ENCODE measurements at regions not wholly inside any gene's neighbourhood (a gene's known extent, or its start where the extent isn't known, plus 50 kb on each side); places are given as distances from the start of the nearest gene placed in this dataset.
"Not testable (repeated sequence)": the region's sequence is repeated elsewhere in the genome, so short reads cannot be mapped to it uniquely, and the experiment has no call there.

- peaks cover 0 to 3% (median 0%) of the 10 kb centered on the region in 3 donors for H3K27me3 ChIP-seq (ENCODE audit: insufficient read depth in 3 of 3, low read length in 2 of 3)
- no peak overlapping the region for H3K4me3 ChIP-seq
- ATAC-seq, result no peak
- TF ChIP-seq CTCF (IDR thresholded peaks at IDR 0.05), result no peak
- intact Hi-C loops (cut with DNase I), result loop anchor here in 1 of 2 donors (2.0 kb wide), 1 partner anchor 15 kb away; no protein-coding TSS in a partner anchor
- no peaks in the 10 kb centered on the region for H3K4me1 ChIP-seq
- H3K9me3 ChIP-seq, result peaks cover 4% of the 10 kb centered on the region
- no peaks in the 10 kb centered on the region for H3K36me3 ChIP-seq (ENCODE audit: insufficient read depth in 1 of 2, low read depth in 1 of 2)
- 77 to 79% (median 78%) methylated on average over 3 of the region's 3 CpGs for WGBS, 3 donors
- no peak for DNase-seq
- H3K27ac ChIP-seq, result no peak overlapping the region
Measured at GRCh38 chr14:105632010-105632409, 105.6 kb downstream of the TMEM121 start.

GRCh38 chr14:105633596-105633995, 107.2 kb downstream of the TMEM121 start:
- 66 to 72% (median 70%) methylated on average over 7 of the region's 7 CpGs for WGBS, 3 donors

DNA sequence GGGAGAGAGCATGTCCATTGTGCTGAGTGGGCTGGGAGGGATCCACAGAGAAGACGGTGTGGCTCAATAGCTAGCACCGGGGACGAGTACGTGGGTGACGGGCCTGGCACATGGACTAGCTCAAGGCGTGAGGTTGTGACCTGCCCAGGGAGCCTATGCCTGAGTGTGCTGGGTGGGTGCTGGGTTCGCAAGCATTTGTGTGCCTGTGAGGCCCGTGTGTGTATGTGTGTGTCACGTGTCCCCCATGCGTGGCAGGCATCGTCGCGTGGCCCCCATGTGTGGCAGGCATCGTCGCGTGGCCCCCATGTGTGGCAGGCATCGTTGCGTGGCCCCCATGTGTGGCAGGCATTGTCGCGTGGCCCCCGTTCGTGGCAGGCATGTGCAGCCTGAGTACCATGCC, 109.2 kb downstream of the TMEM121 start:
- H3K27ac ChIP-seq, result no peak overlapping the region
- DNase-seq (no peak), ATAC-seq (no peak)
- H3K27me3 ChIP-seq (ENCODE audit: insufficient read depth in 3 of 3, low read length in 2 of 3), result peaks cover 0 to 3% (median 0%) of the 10 kb centered on the region in 3 donors
- 90 to 93% (median 93%) methylated on average over 2 to 19 of the region's 22 CpGs for WGBS, 3 donors
- TF ChIP-seq CTCF (IDR thresholded peaks at IDR 0.05), result no peak
- H3K36me3 ChIP-seq (ENCODE audit: insufficient read depth in 1 of 2, low read depth in 1 of 2), result no peaks in the 10 kb centered on the region
- intact Hi-C loops (cut with DNase I), result no loop called here
- no peaks in the 10 kb centered on the region for H3K4me1 ChIP-seq
- H3K4me3 ChIP-seq, result no peak overlapping the region
- H3K9me3 ChIP-seq, result peaks cover 4% of the 10 kb centered on the region

More at GRCh38 chr14:105633596-105633995, 107.2 kb downstream of the TMEM121 start:
- not testable (repeated sequence) for H3K9me3 ChIP-seq; H3K27ac ChIP-seq; DNase-seq; H3K4me1 ChIP-seq; H3K36me3 ChIP-seq (ENCODE audit: insufficient read depth in 1 of 2, low read depth in 1 of 2); ATAC-seq; H3K27me3 ChIP-seq (ENCODE audit: insufficient read depth in 3 of 3, low read length in 2 of 3); H3K4me3 ChIP-seq
- intact Hi-C loops (cut with DNase I), result loop anchor here in 1 of 2 donors (2.0 kb wide), 1 partner anchor 17 kb away; no protein-coding TSS in a partner anchor

DNA sequence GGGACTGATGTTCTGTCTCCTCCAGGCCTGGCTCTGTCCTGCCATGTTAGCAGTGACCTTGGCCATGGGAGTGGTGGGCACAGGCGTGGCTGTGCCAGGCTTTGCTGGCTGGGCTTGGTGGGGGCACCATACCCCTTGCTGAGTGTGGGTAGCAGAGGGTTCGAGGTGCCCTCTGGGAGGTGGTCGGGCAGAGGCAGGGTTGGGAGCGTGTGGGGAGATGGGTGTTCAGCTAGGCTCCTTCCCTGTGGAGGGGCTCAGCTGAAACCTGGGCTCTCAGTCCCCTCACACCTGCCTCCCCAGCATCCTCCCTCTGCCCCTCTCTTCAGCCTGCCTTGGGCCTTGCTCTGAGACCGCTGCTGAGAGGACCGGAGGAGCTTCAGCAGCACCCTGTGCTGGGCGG, 109.6 kb downstream of the TMEM121 start:
- H3K36me3 ChIP-seq (ENCODE audit: insufficient read depth in 1 of 2, low read depth in 1 of 2); H3K4me1 ChIP-seq; intact Hi-C loops (cut with DNase I); DNase-seq; H3K9me3 ChIP-seq; H3K27me3 ChIP-seq (ENCODE audit: insufficient read depth in 3 of 3, low read length in 2 of 3); H3K27ac ChIP-seq; H3K4me3 ChIP-seq; ATAC-seq: not testable (repeated sequence)
- 56 to 82% (median 79%) methylated on average over 3 to 7 of the region's 7 CpGs for WGBS, 3 donors

DNA sequence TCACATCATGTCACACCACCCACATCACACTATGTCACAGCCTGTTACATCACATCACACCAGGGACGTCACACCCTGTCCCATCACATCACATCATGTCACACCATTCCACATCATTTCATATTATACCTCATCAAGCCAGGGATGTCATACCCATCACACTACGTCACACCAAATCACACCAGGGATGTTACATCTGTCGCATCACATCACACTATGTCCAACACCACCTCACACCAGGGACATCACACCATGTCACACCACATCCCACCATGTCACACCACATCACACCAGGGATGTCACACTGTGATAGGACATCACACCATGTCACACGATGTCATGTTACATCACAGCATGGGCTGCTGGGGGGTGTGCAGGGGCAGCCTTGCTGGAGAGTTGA, 110.6 kb downstream of the TMEM121 start:
- Histone ChIP-seq H3K27me3 (ENCODE audit: insufficient read depth in 3 of 3, low read length in 2 of 3) (peaks cover 0 to 3% (median 0%) of the 10 kb centered on the region in 3 donors), H3K4me3 (no peak overlapping the region), H3K27ac (no peak overlapping the region), H3K9me3 (peaks cover 4% of the 10 kb centered on the region), H3K4me1 (no peaks in the 10 kb centered on the region), H3K36me3 (ENCODE audit: insufficient read depth in 1 of 2, low read depth in 1 of 2) (no peaks in the 10 kb centered on the region)
- intact Hi-C loops (cut with DNase I), result no loop called here
- DNase-seq (no peak), ATAC-seq (no peak)
- no peak for TF ChIP-seq CTCF (IDR thresholded peaks at IDR 0.05)
- 84 to 93% methylated on average over 4 of the region's 4 CpGs; no CpG with 5 or more reads in 1 of the 3 donors for WGBS, 3 donors

- H3K36me3 ChIP-seq (ENCODE audit: insufficient read depth in 1 of 2, low read depth in 1 of 2); H3K4me1 ChIP-seq; DNase-seq; H3K27me3 ChIP-seq (ENCODE audit: insufficient read depth in 3 of 3, low read length in 2 of 3); H3K27ac ChIP-seq; H3K9me3 ChIP-seq; ATAC-seq; H3K4me3 ChIP-seq; intact Hi-C loops (cut with DNase I): not testable (repeated sequence)
- 56 to 80% (median 78%) methylated on average over 3 to 8 of the region's 10 CpGs for WGBS, 3 donors
Measured at GRCh38 chr14:105637345-105637744, 111.0 kb downstream of the TMEM121 start.

DNA sequence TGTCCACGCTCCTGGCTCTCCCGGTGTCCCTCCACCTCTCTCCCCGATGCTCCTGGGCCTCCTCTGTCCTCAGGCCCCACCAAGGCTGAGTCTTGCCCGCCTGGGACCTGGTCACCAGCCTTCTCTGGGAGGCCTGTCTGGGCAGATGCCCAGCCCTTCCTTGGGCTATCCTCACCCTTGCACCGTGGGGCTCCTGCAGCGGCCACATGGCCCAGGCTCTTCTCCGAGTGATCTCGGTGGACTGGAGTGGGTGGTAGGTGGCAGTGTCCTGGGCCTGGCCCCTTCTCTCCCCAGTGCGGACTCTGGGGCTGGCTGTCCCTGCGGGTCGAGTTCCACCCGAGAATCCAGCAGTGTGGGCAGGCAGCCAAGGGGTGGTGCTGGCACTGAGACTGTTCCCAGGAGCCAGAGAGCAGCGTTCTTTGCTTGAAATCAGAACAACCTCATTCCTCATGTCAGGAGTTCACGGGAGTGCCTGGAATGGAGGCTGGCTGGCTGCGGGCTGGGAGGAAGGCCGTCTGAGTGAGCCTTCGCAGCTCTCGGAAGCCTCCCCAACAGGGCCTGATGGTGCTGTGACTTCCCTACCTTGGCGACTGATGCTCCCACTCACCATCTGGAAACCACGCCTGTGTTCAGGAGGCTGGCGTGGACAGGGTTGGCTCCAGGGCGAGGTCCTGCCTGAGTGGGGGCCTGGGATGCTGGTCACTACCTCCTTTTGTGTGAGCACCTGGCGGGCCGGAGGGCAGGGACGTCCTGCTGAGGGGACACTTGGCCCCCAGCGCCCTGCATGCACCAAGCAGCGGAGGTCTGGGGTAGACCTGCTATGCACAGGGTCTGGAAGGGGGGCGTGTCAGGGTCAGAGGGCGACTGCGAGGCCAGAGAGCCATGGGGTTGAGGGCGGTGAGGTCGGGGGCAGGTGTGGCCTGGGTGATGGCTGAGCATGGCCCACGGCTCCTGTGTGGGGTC, 113.9 kb downstream of the TMEM121 start:
- H3K9me3 ChIP-seq; H3K4me3 ChIP-seq; intact Hi-C loops (cut with DNase I); H3K27me3 ChIP-seq (ENCODE audit: insufficient read depth in 3 of 3, low read length in 2 of 3); H3K36me3 ChIP-seq (ENCODE audit: insufficient read depth in 1 of 2, low read depth in 1 of 2); H3K27ac ChIP-seq; ATAC-seq; DNase-seq; H3K4me1 ChIP-seq: not testable (repeated sequence)
- 71 to 79% (median 77%) methylated on average over 17 to 29 of the region's 33 CpGs for WGBS, 3 donors
